Psoas muscle (tissue), 7 donors: ENCODE measurements at regions not wholly inside any gene's neighbourhood (a gene's known extent, or its start where the extent isn't known, plus 50 kb on each side); places are given as distances from the start of the nearest gene placed in this dataset.

Source experiments
- ATAC-seq, 4 donors: fragments of 200-7000 bp; cut with Tn5 transposase; one replicate each; pipeline ENCODE4 v1.9.1; 2020; ENCODE audit warnings: moderate library complexity in 3 of 4, mild to moderate bottlenecking in 2 of 4
- DNase-seq, 2 donors: peaks; one replicate each; pipeline ENCODE4 v3.0.0-alpha.2; 2020
- H3K27ac ChIP-seq: fragments of 200-600 bp; one replicate; pipeline ENCODE4 v1.8.0; 2022
- H3K27me3 ChIP-seq, 3 donors: fragments of 200-600 bp in 1 of 3; one replicate each; pipeline versions ENCODE4 v1.6.1 to v1.8.0; 2013 to 2022; ENCODE audit warnings: low read length in 2 of 3, mild to moderate bottlenecking in 2 of 3, moderate library complexity in 1 of 3; ENCODE audit not compliant: insufficient read depth in 3 of 3
- H3K36me3 ChIP-seq, 2 donors: fragments of 200-600 bp in 1 of 2; one replicate each; pipeline versions ENCODE4 v1.6.1 to v1.8.0; 2013 to 2022; ENCODE audit warnings: low read depth in 1 of 2, mild to moderate bottlenecking in 1 of 2, moderate library complexity in 1 of 2; ENCODE audit not compliant: insufficient read depth in 1 of 2
- H3K4me1 ChIP-seq: fragments of 200-600 bp; one replicate; pipeline ENCODE4 v1.8.0; 2022
- H3K4me3 ChIP-seq: fragments of 200-600 bp; one replicate; pipeline ENCODE4 v1.8.0; 2022; ENCODE audit warnings: mild to moderate bottlenecking
- H3K9me3 ChIP-seq: fragments of 200-600 bp; one replicate; pipeline ENCODE4 v1.8.0; 2022
- CTCF ChIP-seq: fragments of 200-600 bp; IDR thresholded peaks from one replicate; pipeline ENCODE4 v1.8.0; 2022; ENCODE audit warnings: antibody characterized with exemption
- WGBS, 3 donors: extraction: QIAGEN DNeasy Blood & Tissue Kit; methylation state at CpG; one replicate each; pipeline versions ENCODE4 v1.1.6 to v1.1.7; 2013; 5-methylcytosine and 5-hydroxymethylcytosine counted together
- intact Hi-C, 2 donors: fragments of 100-400 bp; cut with DNase I; formaldehyde crosslinking; loops; one replicate each; pipeline versions ENCODE4 v1.11.0 to v1.14.2; 2022
- donor health status: healthy with polysubstance abuse.
- donor health status: DM: no; HTN: no; CAD: no; lungs with moderate emphysema.
- donor health status: Bipolar disorder and iron deficiency.
- donor health status: healthy.
- donor health status: DM: yes; HTN: yes; CAD: no.
- donor health status: DM: no; HTN: no; CAD: no.
- donor health status: DM: yes; HTN: yes; CAD: no.

- Histone ChIP-seq H3K4me1 (no peaks in the 10 kb centered on the region), H3K27me3 (peaks cover 0 to 4% (median 3%) of the 10 kb centered on the region in 3 donors), H3K4me3 (no peak overlapping the region), H3K9me3 (no peaks in the 10 kb centered on the region), H3K36me3 (no peaks in the 10 kb centered on the region), H3K27ac (no peak overlapping the region)
- no peak for TF ChIP-seq CTCF
- intact Hi-C loops = no loop called here
- DNase-seq = no peak
- peak in 2 of 4 donors; percentile 23 to 46 for ATAC-seq
- 71 to 77% (median 71%) methylated on average over 11 of the region's 11 CpGs for WGBS, 3 donors
Observed at GRCh38 chr5:6311568-6312501, 66.5 kb downstream of the MED10 start.

- Histone ChIP-seq H3K9me3 (no peaks in the 10 kb centered on the region), H3K27ac (no peak overlapping the region), H3K4me1 (no peaks in the 10 kb centered on the region), H3K36me3 (no peaks in the 10 kb centered on the region), H3K4me3 (no peak overlapping the region), H3K27me3 (peaks cover 0 to 4% (median 1%) of the 10 kb centered on the region in 3 donors)
- no peak for TF ChIP-seq CTCF
- 53 to 59% (median 54%) methylated on average over 2 of the region's 2 CpGs for WGBS, 3 donors
- intact Hi-C loops = no loop called here
- no peak for DNase-seq
- no peak for ATAC-seq
Observed at GRCh38 chr5:6309949-6310348, 68.4 kb downstream of the MED10 start.

GRCh38 chr5:6308683-6309082 lies 69.7 kb downstream of the MED10 start:
- Histone ChIP-seq H3K27ac (no peak overlapping the region), H3K9me3 (no peaks in the 10 kb centered on the region), H3K36me3 (no peaks in the 10 kb centered on the region), H3K27me3 (peaks cover 0 to 4% (median 1%) of the 10 kb centered on the region in 3 donors), H3K4me1 (no peaks in the 10 kb centered on the region), H3K4me3 (no peak overlapping the region)
- ATAC-seq = no peak
- intact Hi-C loops = no loop called here
- no peak for TF ChIP-seq CTCF
- whole genome bisulfite sequencing, 3 donors = 88 to 92% (median 88%) methylated on average over 5 of the region's 5 CpGs
- no peak for DNase-seq

GRCh38 chr5:6307304-6307703 lies 71.0 kb downstream of the MED10 start:
- Histone ChIP-seq H3K27me3 (peaks cover 0 to 4% (median 3%) of the 10 kb centered on the region in 3 donors), H3K36me3 (no peaks in the 10 kb centered on the region), H3K27ac (no peak overlapping the region), H3K9me3 (no peaks in the 10 kb centered on the region), H3K4me3 (no peak overlapping the region), H3K4me1 (no peaks in the 10 kb centered on the region)
- 46 to 52% (median 48%) methylated on average over 5 of the region's 5 CpGs for WGBS, 3 donors
- TF ChIP-seq CTCF = no peak
- no peak for DNase-seq
- intact Hi-C loops = no loop called here
- ATAC-seq = no peak
